ENCODE measurements at regions not wholly inside any gene's neighbourhood (a gene's known extent, or its start where the extent isn't known, plus 50 kb on each side); places are given as distances from the start of the nearest gene placed in this dataset.

GRCh38 chr21:27525780-27526179 is 558.9 kb upstream of the ADAMTS5 start:
- TF ChIP-seq CTCF (IDR thresholded peaks at IDR 0.05) (no peak), POLR2A (IDR thresholded peaks at IDR 0.05) (no peak)

All from uterus (tissue), 2 donors.